Panc1 (cell line): ENCODE measurements at regions not wholly inside any gene's neighbourhood (a gene's known extent, or its start where the extent isn't known, plus 50 kb on each side); places are given as distances from the start of the nearest gene placed in this dataset.
"Not testable (repeated sequence)": the region's sequence is repeated elsewhere in the genome, so short reads cannot be mapped to it uniquely, and the experiment has no call there.

Experiments
- ATAC-seq: fragments of 200-7000 bp; cut with Tn5 transposase; 2 replicates; pipeline ENCODE4 v1.9.1; 2020; ENCODE audit warnings: mild to moderate bottlenecking, moderate library complexity
- BruUV-seq: library from RNA; stranded (reverse); fragments of 400-500 nt; replicated peaks from 2 replicates; lab custom pipeline; 2021; lab: Mats Ljungman, UMichigan
- CTCF ChIA-PET: fragments of 300-600 bp; sonication (Branson Sonifier 250); formaldehyde crosslinking; loops from one replicate; lab custom pipeline; 2022; ENCODE audit warnings: antibody characterized with exemption; lab: Charles Lee
- POLR2A ChIA-PET: fragments of 300-600 bp; sonication (Branson Sonifier 250); formaldehyde crosslinking; loops from one replicate; lab custom pipeline; 2022; ENCODE audit warnings: antibody characterized with exemption; lab: Charles Lee
- DNase-seq: peaks from one replicate; pipeline ENCODE4 v3.0.0-alpha.2; 2010; ENCODE audit warnings: low read depth, low spot score
- H3K27ac ChIP-seq: 2 replicates; pipeline ENCODE4 v1.5.1; 2011; ENCODE audit warnings: mild to moderate bottlenecking, low read length, inconsistent platforms
- H3K27me3 ChIP-seq: fragments of 200-500 bp; sonication (Bioruptor generic); 2 replicates; pipeline ENCODE4 v1.6.0; 2014; ENCODE audit warnings: low read length, inconsistent platforms; ENCODE audit not compliant: control insufficient read depth, insufficient read depth
- H3K36me3 ChIP-seq: fragments of 200-500 bp; sonication (Bioruptor generic); 2 replicates; pipeline ENCODE4 v1.5.1; 2014; ENCODE audit warnings: inconsistent platforms, mild to moderate bottlenecking, low read length, moderate library complexity; ENCODE audit not compliant: control insufficient read depth, insufficient read depth
- H3K4me1 ChIP-seq: 2 replicates; pipeline ENCODE4 v1.5.1; 2011; ENCODE audit warnings: inconsistent platforms, mild to moderate bottlenecking, low read length, moderate library complexity; ENCODE audit not compliant: control insufficient read depth, insufficient read depth
- H3K4me3 ChIP-seq, 2 experiments: 2 replicates each; pipeline ENCODE4 v1.5.1; 2011 to 2012; ENCODE audit warnings: low read depth in 2 of 2, low read length in 2 of 2, mild to moderate bottlenecking in 2 of 2, inconsistent platforms in 1 of 2, moderate library complexity in 1 of 2
- H3K9me3 ChIP-seq: fragments of 200-500 bp; sonication (Bioruptor generic); 2 replicates; pipeline ENCODE4 v1.5.1; 2014; ENCODE audit warnings: low read depth, mild to moderate bottlenecking, inconsistent platforms, low read length, moderate library complexity; ENCODE audit not compliant: control insufficient read depth, insufficient read depth
- CTCF ChIP-seq: fragments of 450-650 bp; IDR thresholded peaks from 2 replicates; pipeline ENCODE4 v1.5.1; 2017; ENCODE audit warnings: mild to moderate bottlenecking
- POLR2AphosphoS5 ChIP-seq: IDR thresholded peaks from 2 replicates; pipeline ENCODE4 v1.6.1; 2012; ENCODE audit warnings: mild to moderate bottlenecking, low read depth, low read length, moderate library complexity
- REST ChIP-seq, 2 experiments: IDR thresholded peaks; 2 replicates each; pipeline ENCODE4 v1.6.1; 2011 to 2012; ENCODE audit warnings: low read depth in 2 of 2, control low read depth in 1 of 2, low read length in 1 of 2, mild to moderate bottlenecking in 1 of 2, moderate library complexity in 1 of 2; ENCODE audit not compliant: insufficient read depth in 1 of 2
- SIN3A ChIP-seq: IDR thresholded peaks from 2 replicates; pipeline ENCODE4 v1.6.1; 2012; ENCODE audit warnings: low read depth, mild to moderate bottlenecking, low read length, moderate library complexity, borderline replicate concordance; ENCODE audit not compliant: insufficient read depth
- TCF7L2 ChIP-seq: IDR thresholded peaks from 2 replicates; pipeline ENCODE4 v1.6.1; 2011; ENCODE audit warnings: mild to moderate bottlenecking, low read depth, low read length, inconsistent platforms
- in situ Hi-C: cut with HindIII; loops from 2 replicates; pipeline ENCODE4 v1.10.0; 2016; ENCODE audit warnings: low sequenced_read_pairs, low pct_unique_long_range_greater_than_20kb
- intact Hi-C: fragments of 100-400 bp; cut with micrococcal nuclease; formaldehyde crosslinking; loops from one replicate; pipeline ENCODE4 v1.10.0; 2022; ENCODE audit not compliant: unreplicated experiment

- intact Hi-C loops, H3K36me3 ChIP-seq, H3K27me3 ChIP-seq, CTCF ChIA-PET, ATAC-seq, POLR2A ChIA-PET, H3K9me3 ChIP-seq, DNase-seq, in situ Hi-C loops, BruUV-seq, H3K4me3 ChIP-seq: not testable (repeated sequence)
- H3K4me1 ChIP-seq: peaks cover 22% of the 10 kb centered on the region
- peak overlapping the region; percentile 57 for H3K27ac ChIP-seq
Measured at GRCh38 chr16:29259635-29260457, 146.7 kb downstream of the NPIPB11 start.

- in situ Hi-C loops, POLR2A ChIA-PET, intact Hi-C loops, BruUV-seq, H3K9me3 ChIP-seq, H3K4me3 ChIP-seq, H3K36me3 ChIP-seq, H3K27me3 ChIP-seq, CTCF ChIA-PET, ATAC-seq, DNase-seq: not testable (repeated sequence)
- peak overlapping the region; percentile 57 for H3K27ac ChIP-seq
- H3K4me1 ChIP-seq: peaks cover 16% of the 10 kb centered on the region
Measured at GRCh38 chr16:29258946-29259634, 147.4 kb downstream of the NPIPB11 start.

GRCh38 chr16:29257419-29258336, 148.8 kb downstream of the NPIPB11 start:
- H3K36me3 ChIP-seq, H3K27me3 ChIP-seq, H3K4me3 ChIP-seq, in situ Hi-C loops, intact Hi-C loops, BruUV-seq, POLR2A ChIA-PET, H3K9me3 ChIP-seq, ATAC-seq, DNase-seq: not testable (repeated sequence)
- CTCF ChIA-PET: interaction anchor here (0.5 kb wide), 1 partner anchor 98 kb away, joined by 5 read pairs; no protein-coding TSS in a partner anchor
- peak overlapping the region; percentile 51; the same call in 1 of the 2 replicates for H3K27ac ChIP-seq
- H3K4me1 ChIP-seq: peaks cover 13% of the 10 kb centered on the region

GRCh38 chr16:29256501-29256981, 150.0 kb downstream of the NPIPB11 start:
- no peak overlapping the region for H3K27ac ChIP-seq
- CTCF ChIA-PET: no interaction called here
- no peak for DNase-seq
- POLR2A ChIA-PET: no interaction called here
- no peaks in the 10 kb centered on the region for H3K9me3 ChIP-seq
- H3K4me1 ChIP-seq: peaks cover 9% of the 10 kb centered on the region
- no peak for TF ChIP-seq CTCF
- TF ChIP-seq REST (IDR thresholded peaks at IDR 0.05; ENCODE audit: insufficient read depth in 1 of 2, low read depth in 2 of 2, low read length in 1 of 2): no peak
- no peak for TF ChIP-seq TCF7L2
- no peak for TF ChIP-seq SIN3A
- TF ChIP-seq POLR2AphosphoS5: no peak
- H3K4me3 ChIP-seq: no peak overlapping the region
- intact Hi-C loops (no loop called here), in situ Hi-C loops (no loop called here)
- no peaks in the 10 kb centered on the region for H3K27me3 ChIP-seq
- no peak for ATAC-seq
- H3K36me3 ChIP-seq: no peaks in the 10 kb centered on the region
- no TSS peak for BruUV-seq
